MG63 (cell line): ENCODE measurements at regions not wholly inside any gene's neighbourhood (a gene's known extent, or its start where the extent isn't known, plus 50 kb on each side); places are given as distances from the start of the nearest gene placed in this dataset.
A peak's percentile ranks its signal among the peaks of the same experiment; 100 is the strongest.

Experiments
- DNase-seq: peaks from one replicate; pipeline ENCODE4 v3.0.0-alpha.2; 2020
- H3K27me3 ChIP-seq: fragments of 250-450 bp; sonication (Bioruptor Pico); 2 replicates; pipeline ENCODE4 v1.5.1; 2020; ENCODE audit warnings: mild to moderate bottlenecking, moderate library complexity
- H3K36me3 ChIP-seq: fragments of 250-450 bp; sonication (Bioruptor Pico); 2 replicates; pipeline ENCODE4 v1.5.1; 2020; ENCODE audit warnings: mild to moderate bottlenecking, moderate library complexity
- H3K4me3 ChIP-seq: fragments of 250-450 bp; sonication (Bioruptor Pico); 2 replicates; pipeline ENCODE4 v1.5.1; 2020; ENCODE audit warnings: mild to moderate bottlenecking, moderate library complexity
- H3K9me3 ChIP-seq: fragments of 250-450 bp; sonication (Bioruptor Pico); 2 replicates; pipeline ENCODE4 v1.5.1; 2020; ENCODE audit warnings: mild to moderate bottlenecking, moderate library complexity

DNA sequence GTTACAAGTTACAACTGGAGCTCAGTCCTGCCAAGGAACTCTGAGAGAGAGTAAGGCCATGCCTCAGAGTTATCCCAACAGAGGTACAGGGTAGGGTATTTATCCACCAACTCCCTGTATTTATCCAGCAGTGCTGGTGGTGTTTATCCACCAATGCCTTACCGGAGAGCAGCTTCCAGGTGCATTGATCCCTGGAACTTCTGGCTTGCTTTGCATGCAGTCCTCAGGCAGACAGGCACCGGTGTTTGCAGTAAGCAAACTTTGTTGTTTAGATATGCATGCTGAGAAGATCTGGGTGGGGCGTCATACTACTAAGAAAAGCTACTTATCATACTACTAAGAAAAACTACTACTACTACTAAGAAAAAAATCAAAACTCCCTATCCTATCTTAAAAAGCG is 92.4 kb downstream of the CYP26A1 start:
- peaks cover 6% of the 10 kb centered on the region for H3K9me3 ChIP-seq
- no peaks in the 10 kb centered on the region for H3K36me3 ChIP-seq
- H3K27me3 ChIP-seq: no peaks in the 10 kb centered on the region
- DNase-seq: no peak
- H3K4me3 ChIP-seq: no peak overlapping the region

- no peak for DNase-seq
- H3K4me3 ChIP-seq: no peak overlapping the region
- peaks cover 8% of the 10 kb centered on the region for H3K9me3 ChIP-seq
- 0 out of 2 replicates have a peak, but pooled peaks cover 2% of the 10 kb centered on the region for H3K27me3 ChIP-seq
- H3K36me3 ChIP-seq: no peaks in the 10 kb centered on the region
These were observed 98.1 kb downstream of the CYP26A1 start for GRCh38 chr10:93171837-93172236.

DNA sequence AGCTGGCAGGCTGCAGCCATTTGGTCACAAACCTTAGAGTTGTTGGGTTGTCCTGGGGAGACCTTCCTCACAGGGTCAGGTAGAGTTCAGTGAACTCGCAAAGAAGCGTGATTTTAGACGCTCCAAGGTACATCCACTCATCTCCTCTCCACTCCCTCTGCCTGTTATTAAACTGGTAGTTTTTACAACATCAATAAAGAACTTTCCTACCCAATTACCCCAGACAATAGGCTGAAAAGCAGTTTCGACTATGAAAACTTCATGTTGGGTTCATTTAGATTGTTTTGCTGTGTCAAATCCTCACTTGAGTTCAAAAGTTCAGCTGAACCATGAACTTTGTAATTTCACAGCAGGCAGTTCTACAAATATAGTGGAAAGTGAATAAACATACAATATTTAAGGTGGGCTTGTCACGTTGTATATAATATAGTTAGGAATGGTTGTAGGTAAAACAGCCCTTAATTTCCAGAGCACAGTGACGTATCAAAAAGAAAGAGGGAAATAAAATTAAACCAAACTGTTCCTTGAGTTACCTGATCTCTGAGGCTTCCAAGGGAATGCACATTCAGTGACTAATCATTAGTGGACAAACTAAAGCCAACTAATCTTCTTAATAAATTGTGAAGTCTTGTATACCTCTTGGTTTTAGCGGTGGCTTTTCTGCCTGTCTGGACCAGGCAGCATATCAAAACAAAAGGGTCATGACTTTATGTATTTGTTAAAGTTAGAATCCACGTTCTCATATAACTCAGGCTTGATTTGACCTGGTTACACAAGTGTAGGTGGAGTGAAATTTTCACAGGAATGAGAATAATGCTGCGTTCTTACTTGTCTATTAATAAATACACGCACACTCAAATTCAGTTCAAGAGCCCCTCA is 100.5 kb downstream of the CYP26A1 start:
- Histone ChIP-seq H3K36me3 (no peaks in the 10 kb centered on the region), H3K4me3 (no peak overlapping the region), H3K9me3 (peaks cover 8% of the 10 kb centered on the region), H3K27me3 (0 out of 2 replicates have a peak, but pooled peaks cover 2% of the 10 kb centered on the region)
- no peak for DNase-seq

- Histone ChIP-seq H3K4me3 (no peak overlapping the region), H3K9me3 (peaks cover 5% of the 10 kb centered on the region), H3K27me3 (0 out of 2 replicates have a peak, but pooled peaks cover 2% of the 10 kb centered on the region), H3K36me3 (no peaks in the 10 kb centered on the region)
- no peak for DNase-seq
These were observed 101.8 kb downstream of the CYP26A1 start for GRCh38 chr10:93175490-93175889.

DNA sequence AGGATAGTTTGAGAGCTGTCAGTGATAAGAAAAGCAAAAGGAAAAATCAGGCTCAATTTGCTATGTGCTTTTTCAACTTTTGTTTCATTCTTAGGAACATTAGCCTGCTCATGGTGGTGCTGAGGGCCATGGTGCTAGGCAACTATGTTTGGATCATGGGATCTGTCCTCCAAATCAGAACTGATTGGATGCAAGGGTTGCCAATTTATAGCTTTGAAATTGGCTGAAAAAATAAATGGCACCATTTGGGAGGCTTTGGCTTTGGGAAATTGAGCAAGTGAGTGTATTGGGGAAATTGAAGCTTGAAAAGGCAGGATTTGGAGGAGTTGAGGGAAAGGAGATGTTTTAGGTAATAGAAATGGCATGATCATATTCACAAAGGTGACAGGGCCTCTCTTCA is 103.8 kb downstream of the CYP26A1 start:
- Histone ChIP-seq H3K9me3 (no peaks in the 10 kb centered on the region), H3K27me3 (0 out of 2 replicates have a peak, but pooled peaks cover 2% of the 10 kb centered on the region), H3K36me3 (no peaks in the 10 kb centered on the region), H3K4me3 (no peak overlapping the region)
- no peak for DNase-seq

GRCh38 chr10:93178226-93178625 is 104.5 kb downstream of the CYP26A1 start:
- DNase-seq: no peak
- Histone ChIP-seq H3K36me3 (no peaks in the 10 kb centered on the region), H3K27me3 (0 out of 2 replicates have a peak, but pooled peaks cover 2% of the 10 kb centered on the region), H3K4me3 (no peak overlapping the region), H3K9me3 (no peaks in the 10 kb centered on the region)

- Histone ChIP-seq H3K9me3 (no peaks in the 10 kb centered on the region), H3K36me3 (no peaks in the 10 kb centered on the region), H3K4me3 (no peak overlapping the region), H3K27me3 (no peaks in the 10 kb centered on the region)
- peak; percentile 62 for DNase-seq
These were observed 106.8 kb downstream of the CYP26A1 start for GRCh38 chr10:93180482-93180931.

GRCh38 chr10:93181271-93182048 is 107.8 kb downstream of the CYP26A1 start:
- no peaks in the 10 kb centered on the region for H3K9me3 ChIP-seq
- H3K27me3 ChIP-seq: no peaks in the 10 kb centered on the region
- DNase-seq: no peak

GRCh38 chr10:93182049-93182327 is 108.3 kb downstream of the CYP26A1 start:
- H3K9me3 ChIP-seq: no peaks in the 10 kb centered on the region
- no peaks in the 10 kb centered on the region for H3K36me3 ChIP-seq
- no peaks in the 10 kb centered on the region for H3K27me3 ChIP-seq
- DNase-seq: no peak
- no peak overlapping the region for H3K4me3 ChIP-seq

More at GRCh38 chr10:93181271-93182048, 107.8 kb downstream of the CYP26A1 start:
- no peak overlapping the region for H3K4me3 ChIP-seq
- no peaks in the 10 kb centered on the region for H3K36me3 ChIP-seq

GRCh38 chr10:93182790-93183189 is 109.1 kb downstream of the CYP26A1 start:
- Histone ChIP-seq H3K9me3 (no peaks in the 10 kb centered on the region), H3K4me3 (no peak overlapping the region), H3K27me3 (no peaks in the 10 kb centered on the region), H3K36me3 (no peaks in the 10 kb centered on the region)
- no peak for DNase-seq

- Histone ChIP-seq H3K9me3 (no peaks in the 10 kb centered on the region), H3K27me3 (no peaks in the 10 kb centered on the region), H3K4me3 (no peak overlapping the region), H3K36me3 (no peaks in the 10 kb centered on the region)
- no peak for DNase-seq
These were observed 113.0 kb downstream of the CYP26A1 start for GRCh38 chr10:93186653-93187052.

DNA sequence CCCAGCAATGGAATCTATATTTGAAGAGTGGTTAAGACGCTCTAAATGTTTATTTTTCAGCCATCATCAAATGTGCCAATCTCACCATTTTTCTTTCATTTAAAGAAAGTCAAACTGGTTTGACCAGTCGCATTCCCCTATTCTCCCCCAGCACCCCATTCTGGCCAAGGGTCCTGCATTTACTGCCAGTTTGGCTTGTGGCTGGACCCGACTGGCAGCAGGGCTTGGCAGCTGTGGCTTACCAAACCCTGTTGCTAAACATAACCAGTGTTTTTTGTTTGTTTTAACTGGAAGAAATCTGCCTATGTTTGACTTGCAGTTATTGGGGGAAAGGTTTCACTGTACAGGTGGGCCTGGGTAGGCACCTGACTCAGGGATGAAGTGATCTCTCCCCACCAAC is 116.3 kb downstream of the CYP26A1 start:
- H3K27me3 ChIP-seq: no peaks in the 10 kb centered on the region
- DNase-seq: no peak
- H3K36me3 ChIP-seq: no peaks in the 10 kb centered on the region
- no peaks in the 10 kb centered on the region for H3K9me3 ChIP-seq
- no peak overlapping the region for H3K4me3 ChIP-seq

- no peaks in the 10 kb centered on the region for H3K36me3 ChIP-seq
- no peaks in the 10 kb centered on the region for H3K9me3 ChIP-seq
- no peaks in the 10 kb centered on the region for H3K27me3 ChIP-seq
- no peak overlapping the region for H3K4me3 ChIP-seq
- DNase-seq: no peak
These were observed 116.7 kb downstream of the CYP26A1 start for GRCh38 chr10:93190372-93190771.

GRCh38 chr10:93193906-93194305 is 120.2 kb downstream of the CYP26A1 start:
- no peaks in the 10 kb centered on the region for H3K9me3 ChIP-seq
- no peak for DNase-seq
- H3K27me3 ChIP-seq: no peaks in the 10 kb centered on the region
- no peaks in the 10 kb centered on the region for H3K36me3 ChIP-seq
- no peak overlapping the region for H3K4me3 ChIP-seq

- H3K4me3 ChIP-seq: 0 out of 2 replicates have a peak overlapping the region, but pooled peaks have one; percentile 1
- peak; percentile 45 for DNase-seq
- H3K27me3 ChIP-seq: no peaks in the 10 kb centered on the region
- no peaks in the 10 kb centered on the region for H3K9me3 ChIP-seq
- H3K36me3 ChIP-seq: no peaks in the 10 kb centered on the region
These were observed 124.9 kb downstream of the CYP26A1 start for GRCh38 chr10:93198401-93199131.

- DNase-seq: peak; percentile 70
- Histone ChIP-seq H3K27me3 (no peaks in the 10 kb centered on the region), H3K4me3 (no peak overlapping the region), H3K36me3 (no peaks in the 10 kb centered on the region), H3K9me3 (no peaks in the 10 kb centered on the region)
These were observed 125.6 kb downstream of the CYP26A1 start for GRCh38 chr10:93199191-93199751.
